GM04503 (cell line): ENCODE measurements at regions not wholly inside any gene's neighbourhood (a gene's known extent, or its start where the extent isn't known, plus 50 kb on each side); places are given as distances from the start of the nearest gene placed in this dataset.
"Not testable (repeated sequence)": the region's sequence is repeated elsewhere in the genome, so short reads cannot be mapped to it uniquely, and the experiment has no call there.

ENCODE experiments used
- DNase-seq: peaks from one replicate; pipeline ENCODE4 v3.0.0-alpha.2; 2012; ENCODE audit warnings: low read depth

DNA sequence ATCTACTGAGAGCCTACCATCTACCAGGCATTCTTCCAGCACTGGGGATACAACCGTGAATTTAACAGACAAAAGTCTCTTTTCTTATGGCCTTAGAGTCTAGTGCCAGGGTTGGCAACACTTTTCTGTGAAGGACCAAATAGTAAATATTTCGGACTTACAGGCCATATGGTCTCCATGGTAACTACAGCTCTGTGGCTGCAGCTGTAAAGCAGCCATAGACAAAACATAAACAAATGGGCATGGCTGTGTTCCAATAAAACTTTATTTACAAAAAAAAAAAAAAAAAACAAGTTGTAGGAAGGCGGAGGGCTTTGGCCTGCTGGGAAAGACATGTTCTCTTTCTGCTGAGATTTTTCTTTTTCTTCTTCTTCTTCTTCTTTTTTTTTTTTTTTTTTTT lies 98.7 kb downstream of the ABCC12 start:
- DNase-seq, result no peak

DNA sequence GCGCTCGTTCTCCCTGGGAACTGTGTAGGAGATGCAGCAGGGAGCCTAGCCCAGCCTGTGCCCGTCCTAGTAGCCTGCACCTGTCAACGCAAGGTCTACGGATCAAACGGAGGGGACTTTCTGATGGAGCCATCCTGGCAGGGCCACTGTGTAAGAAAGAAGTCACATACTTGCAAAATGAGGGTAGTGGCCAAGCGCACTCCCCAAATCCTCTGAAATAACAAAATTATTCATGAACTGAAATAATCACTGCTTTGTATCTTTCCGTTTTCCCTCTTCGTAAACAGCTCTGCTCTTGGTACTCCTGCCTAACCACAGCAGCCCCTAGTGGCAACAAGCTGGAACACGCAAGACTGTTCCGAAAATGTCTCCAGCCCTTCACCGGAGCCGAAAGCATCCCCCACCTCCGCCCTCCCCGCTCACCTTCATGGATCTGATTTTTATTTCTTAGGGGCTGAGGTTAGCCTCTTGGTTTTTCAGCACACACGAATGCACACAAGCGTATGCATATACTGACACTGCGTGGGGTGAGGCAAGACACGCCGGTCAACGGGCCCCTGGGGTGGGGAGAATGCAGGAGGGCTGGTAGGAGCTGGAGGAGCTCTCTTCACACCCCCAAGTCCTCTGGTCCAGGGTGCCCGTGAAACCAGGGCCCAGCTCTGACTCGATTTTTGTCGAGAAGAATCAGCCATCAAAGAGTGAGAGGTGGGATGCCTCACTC lies 100.8 kb downstream of the ABCC12 start:
- no peak for DNase-seq

- peak; percentile 16 for DNase-seq
These were observed 102.4 kb downstream of the ABCC12 start for GRCh38 chr16:48053418-48053745.

- peak; percentile 6 for DNase-seq
These were observed 102.9 kb downstream of the ABCC12 start for GRCh38 chr16:48052731-48053417.

DNA sequence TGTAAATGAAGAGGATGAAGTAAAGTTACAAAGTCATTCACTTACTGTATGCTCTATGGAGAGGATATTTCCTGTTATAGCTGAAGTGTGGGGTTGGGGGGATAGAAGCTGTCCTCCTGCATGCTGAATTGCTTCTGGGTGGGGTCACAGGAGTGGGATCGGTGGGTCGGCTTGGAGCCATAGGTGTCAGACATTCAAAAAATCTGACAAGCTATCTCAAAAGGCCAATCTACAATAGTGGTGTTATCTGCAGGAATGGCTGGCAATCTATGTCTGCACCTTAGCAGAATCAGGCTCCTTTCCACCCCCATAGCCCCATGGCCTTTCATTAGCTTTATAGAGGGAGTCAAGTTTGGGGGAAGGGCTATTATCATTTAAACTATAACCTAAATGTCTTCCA lies 104.9 kb downstream of the ABCC12 start:
- no peak for DNase-seq

DNA sequence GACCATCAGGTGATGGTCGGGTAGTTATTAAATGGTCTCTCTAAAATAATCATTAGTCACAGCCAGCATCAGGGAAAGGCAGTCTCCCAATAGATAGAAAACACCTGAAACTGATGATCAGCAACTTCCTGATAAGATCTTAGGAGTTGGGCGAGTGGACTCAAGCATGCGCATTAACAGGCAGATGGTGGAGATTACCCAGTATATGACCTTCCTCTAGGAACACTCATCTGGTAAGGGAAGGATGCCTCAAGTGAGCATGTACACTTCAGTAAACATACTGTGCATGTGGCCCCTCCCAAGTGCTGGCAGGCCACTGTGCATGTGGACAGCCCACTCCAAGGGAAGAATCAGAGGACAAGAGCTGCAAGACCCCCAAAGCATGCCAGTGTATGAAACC lies 105.9 kb downstream of the ABCC12 start:
- no peak for DNase-seq

GRCh38 chr16:48047720-48048119 lies 108.1 kb downstream of the ABCC12 start:
- no peak for DNase-seq

GRCh38 chr16:48047241-48047640 lies 108.6 kb downstream of the ABCC12 start:
- no peak for DNase-seq

- no peak for DNase-seq
These were observed 111.7 kb downstream of the ABCC12 start for GRCh38 chr16:48044117-48044516.

DNA sequence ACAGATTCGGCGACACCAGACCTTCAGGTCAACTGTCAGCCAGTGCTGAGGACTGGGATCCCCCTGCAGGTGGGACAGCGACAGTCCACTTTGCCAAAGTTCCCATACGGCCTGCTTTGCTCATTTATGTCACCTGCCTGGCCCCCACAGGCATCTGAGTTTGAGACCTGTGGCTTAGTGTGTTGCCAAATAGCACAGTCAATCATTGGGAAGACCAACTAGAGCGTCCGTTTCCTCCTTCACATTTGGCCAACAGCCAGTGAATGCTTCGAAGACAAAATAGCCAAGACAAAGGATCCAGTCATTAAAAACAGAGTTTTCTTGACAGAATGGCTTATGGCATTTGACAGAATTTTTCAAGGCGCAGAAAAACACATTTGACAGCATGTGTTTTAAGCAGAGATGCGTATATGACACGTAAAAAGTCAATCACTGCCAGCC lies 113.8 kb downstream of the ABCC12 start:
- no peak for DNase-seq

- DNase-seq, result no peak
These were observed 120.7 kb downstream of the ABCC12 start for GRCh38 chr16:48035142-48035541.

DNA sequence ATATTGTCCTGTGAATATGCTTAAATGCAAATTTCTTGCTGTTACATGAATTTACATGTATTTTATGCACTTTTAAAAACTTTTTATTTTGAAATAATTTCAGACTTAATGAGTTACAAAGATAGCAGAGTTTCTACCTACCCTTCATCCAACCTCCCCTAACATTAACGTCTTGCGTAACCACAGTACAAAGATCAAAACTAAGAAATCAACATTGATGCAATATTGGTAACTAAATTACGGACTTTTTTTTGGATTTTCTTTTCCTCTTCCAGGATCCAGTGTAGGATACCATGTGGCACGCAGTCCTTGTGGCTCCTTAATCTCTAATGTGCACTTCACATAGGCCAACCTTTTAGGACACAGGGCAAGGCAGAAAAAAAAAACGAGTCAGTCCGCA lies 124.9 kb downstream of the ABCC12 start:
- DNase-seq, result no peak

GRCh38 chr16:48029768-48030167 lies 126.0 kb downstream of the ABCC12 start:
- DNase-seq, result no peak

DNA sequence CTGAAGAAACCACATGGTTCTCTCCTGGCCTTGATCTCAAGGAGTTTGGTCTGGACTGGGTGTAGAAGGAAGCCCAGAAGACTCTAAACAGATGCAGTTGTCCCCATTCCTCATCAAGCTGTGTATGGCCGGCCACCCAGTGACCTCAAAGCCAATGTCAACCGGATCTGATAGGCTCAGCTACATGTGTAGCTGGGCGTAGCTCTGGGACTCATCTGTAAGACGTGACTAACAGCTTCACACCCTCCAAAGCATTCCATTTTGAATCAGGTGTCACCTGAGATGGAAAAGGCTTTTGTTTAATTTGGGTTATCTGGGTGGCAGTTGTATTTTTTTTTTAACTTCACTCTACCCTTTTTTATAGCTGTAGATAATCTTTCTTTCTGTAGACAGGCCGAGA lies 130.4 kb downstream of the ABCC12 start:
- no peak for DNase-seq

- no peak for DNase-seq
These were observed 131.8 kb downstream of the ABCC12 start for GRCh38 chr16:48024042-48024441.

DNA sequence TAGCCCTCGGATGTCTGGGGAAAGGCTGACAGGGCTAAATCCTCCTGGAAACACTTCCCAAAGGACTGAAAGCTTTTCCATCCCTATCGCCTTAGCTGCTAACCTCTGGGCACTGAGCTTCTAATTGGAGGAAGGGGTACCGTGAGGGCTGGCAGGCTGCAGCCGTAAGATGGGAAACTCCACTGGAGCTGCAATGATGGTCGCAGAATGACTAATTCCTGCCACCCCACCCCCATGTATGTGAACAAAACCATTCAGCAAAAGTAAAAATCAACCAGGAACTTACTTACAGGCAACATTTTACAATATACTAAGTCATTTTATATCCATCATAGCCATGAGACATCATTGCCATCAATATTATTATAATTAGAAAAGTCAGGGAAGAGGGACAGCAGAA lies 133.3 kb downstream of the ABCC12 start:
- no peak for DNase-seq

- not testable (repeated sequence) for DNase-seq
These were observed 135.2 kb downstream of the ABCC12 start for GRCh38 chr16:48020617-48021016.

DNA sequence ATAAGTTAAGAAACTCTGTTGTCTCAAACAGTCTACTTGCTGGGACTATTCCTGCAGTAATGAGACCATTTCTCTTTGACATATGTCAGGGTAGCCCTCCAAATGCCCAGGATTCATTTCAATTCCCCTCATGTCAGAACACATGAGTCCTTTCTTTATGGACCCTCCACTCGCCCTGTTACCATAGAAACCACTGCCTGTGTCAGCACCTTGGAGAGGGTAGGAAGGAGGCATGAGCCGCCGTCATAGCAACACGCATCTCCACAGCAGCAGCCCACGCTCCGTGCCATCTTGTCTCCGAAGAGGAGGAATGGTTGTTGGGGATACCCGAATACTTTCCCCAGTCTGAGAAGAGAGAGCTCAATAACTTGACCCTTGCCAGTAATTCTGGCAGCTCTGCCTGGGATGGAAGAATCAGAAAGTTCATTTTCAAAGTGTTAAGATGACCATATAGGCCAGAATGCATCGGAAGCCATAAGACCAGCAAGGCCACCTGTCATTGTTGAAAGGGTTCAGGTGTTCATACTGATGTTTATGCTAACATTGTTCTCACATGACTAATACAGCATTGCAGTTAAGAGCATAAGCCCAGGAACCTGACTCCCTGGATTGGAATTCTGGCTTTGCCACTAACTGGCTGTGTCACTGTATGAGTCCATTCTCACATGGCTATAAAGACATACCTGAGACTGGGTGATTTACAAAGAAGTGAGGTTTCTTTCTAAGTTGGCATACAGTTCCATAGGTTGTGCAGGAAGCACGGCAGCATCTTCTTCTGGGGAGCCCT lies 141.3 kb downstream of the ABCC12 start:
- no peak for DNase-seq

- DNase-seq, result no peak
These were observed 142.3 kb downstream of the ABCC12 start for GRCh38 chr16:48013491-48013901.

- DNase-seq, result no peak
These were observed 143.7 kb downstream of the ABCC12 start for GRCh38 chr16:48011878-48012658.

DNA sequence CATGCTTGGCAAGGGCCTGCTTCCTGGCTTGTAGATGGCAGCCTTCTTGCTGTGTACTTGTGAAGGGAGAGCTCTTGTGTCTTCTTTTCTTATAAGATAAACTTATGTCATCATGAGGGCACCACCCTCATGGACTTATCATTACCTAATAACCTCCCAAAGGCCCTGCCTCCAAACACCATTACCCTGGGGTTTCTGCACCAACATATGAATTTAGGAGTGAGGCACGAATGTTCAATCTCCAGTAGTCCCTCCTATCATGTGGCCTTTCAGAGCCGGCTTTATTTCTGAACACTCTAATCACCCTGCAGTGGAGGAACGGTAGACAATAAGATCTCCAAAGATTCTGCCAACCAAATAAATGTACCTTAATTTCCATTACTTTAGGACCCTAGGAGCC lies 144.3 kb downstream of the ABCC12 start:
- no peak for DNase-seq

GRCh38 chr16:48008011-48008525 lies 147.7 kb downstream of the ABCC12 start:
- DNase-seq, result no peak
